Activated CD8-positive, alpha-beta memory T cell treated with anti-CD3 and anti-CD28 coated beads for 48 hours (primary cell): ENCODE measurements at regions not wholly inside any gene's neighbourhood (a gene's known extent, or its start where the extent isn't known, plus 50 kb on each side); places are given as distances from the start of the nearest gene placed in this dataset.

Experiments
- DNase-seq, 3 experiments: peaks; one replicate each; pipeline ENCODE4 v3.0.0-alpha.2; 2020; ENCODE audit warnings: low read depth in 2 of 3, low spot score in 2 of 3

DNA sequence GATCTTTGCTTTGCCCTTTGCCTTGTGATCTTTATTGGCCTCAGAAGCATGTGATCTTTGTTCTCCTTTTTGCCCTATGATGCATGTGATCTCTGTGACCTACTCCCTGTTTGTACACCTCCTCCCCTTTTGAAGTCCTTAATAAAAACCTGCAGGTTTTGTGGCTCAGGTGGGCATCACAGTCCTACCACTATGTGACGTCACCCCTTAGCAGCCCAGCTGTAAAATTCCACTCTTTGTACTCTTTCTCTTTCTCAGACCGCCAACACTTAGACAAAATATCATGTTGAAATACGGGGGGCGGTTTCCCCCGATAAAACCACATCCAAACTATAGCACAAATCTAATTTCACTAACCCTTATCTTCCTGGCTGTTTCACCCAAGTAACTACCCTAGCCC lies 76.7 kb upstream of the RAPGEF4 start:
- DNase-seq: no peak

DNA sequence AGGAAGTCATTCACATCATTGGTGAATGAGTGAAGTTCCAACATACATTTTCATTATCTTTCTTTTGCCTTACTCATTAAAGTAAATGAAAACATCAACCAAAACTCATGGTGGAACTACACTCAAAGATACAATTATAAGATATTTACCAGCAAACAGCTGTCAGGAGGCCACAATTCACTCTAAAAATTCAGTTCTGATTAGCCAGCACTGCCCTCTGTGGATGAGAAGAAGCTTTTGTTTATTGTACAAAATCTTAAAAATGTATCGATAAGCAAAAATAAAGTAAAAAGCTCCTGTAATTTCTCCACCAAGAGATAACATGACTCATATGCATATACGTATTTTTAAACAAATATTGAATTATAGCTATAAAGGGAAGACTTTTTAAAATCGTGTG lies 73.5 kb upstream of the RAPGEF4 start:
- no peak for DNase-seq

DNA sequence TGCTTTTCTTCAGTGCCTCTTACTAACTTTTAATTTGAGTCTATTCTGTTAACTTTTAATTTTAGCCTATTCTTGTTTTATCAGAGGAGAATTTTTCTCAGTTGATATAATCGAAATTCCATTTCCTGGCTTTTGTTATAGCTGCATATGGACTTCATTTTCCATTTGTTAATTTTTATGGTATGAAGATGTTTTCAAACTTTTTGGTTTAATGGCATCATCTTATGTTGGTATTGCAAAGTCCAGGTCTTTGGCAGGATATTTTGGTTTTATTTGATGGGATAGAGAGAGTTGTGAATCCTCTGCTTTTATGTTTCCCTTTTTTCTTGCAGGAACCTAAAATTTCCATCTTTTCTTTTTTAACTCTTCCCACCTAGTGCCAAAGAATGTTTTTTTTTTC lies 70.9 kb upstream of the RAPGEF4 start:
- no peak for DNase-seq

DNA sequence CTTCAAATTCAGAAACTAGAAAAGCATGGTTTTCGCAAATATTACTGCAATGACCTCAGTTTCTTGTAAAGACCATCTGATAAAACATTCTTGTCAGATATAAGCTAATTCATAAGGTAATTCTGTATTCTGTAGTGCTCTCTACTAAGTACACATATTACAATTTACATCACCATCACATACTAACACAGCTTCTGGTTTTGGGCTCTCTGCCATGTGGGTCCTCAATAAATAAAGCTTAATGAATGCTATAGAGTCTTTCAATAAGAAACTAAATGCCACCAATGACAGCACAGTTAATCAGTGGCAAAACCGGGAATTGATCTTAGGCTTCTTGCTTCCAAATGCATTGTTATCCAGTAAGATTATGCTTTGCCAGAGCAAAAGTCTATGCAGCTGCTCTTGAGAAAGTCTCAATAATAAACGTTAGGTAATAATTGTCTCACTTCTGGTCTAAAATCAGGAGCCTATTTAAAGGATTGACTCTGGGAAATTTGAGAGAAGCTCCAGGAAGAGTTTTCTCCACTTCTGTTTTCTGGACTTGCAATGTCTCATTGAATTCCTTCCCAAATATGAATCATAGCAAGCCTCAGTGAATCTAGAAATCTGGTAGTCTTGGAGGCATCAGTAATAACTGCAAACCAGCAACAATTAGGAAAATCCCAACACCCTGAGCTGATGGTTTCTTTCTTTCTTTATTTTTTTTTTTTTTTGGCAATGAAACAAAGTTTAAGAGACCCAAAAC lies 67.9 kb upstream of the RAPGEF4 start:
- DNase-seq: no peak

DNA sequence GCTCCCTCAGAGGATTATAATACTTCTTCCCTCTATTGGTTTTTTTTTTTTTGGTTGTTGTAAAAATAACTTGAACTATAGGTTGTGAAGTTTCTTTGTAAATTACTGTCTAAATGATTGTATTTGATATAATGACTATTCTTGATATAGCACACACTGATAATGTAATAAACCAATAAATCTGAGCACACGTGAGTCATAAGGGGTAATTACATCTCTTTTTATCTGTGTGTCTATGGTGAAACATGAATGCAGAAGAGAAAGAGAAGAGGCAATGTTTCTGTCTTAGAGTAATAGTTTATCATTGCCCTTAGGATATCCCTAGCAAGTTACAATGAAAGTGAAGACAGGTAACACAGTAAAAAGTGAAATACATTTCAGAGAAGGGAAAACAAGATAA lies 64.1 kb upstream of the RAPGEF4 start:
- DNase-seq: no peak

DNA sequence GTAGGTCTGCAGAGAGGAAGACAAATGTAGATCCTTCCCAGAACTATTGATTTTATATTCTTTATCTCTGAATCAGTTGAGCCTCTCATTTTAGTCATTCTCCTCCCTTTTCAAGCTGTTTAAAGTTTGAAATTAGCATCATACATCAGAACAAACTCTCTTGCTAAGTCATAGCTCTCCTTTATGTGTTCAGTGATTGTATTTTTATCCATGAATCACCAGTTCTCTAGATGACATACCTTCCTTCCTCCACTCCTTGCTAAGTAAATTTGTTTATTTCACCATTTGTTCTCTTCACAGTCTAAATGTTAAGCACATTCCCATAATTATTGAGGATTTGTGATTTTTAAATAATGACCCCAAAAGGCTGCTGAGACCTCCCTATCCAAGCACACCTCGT lies 63.5 kb upstream of the RAPGEF4 start:
- DNase-seq: no peak

DNA sequence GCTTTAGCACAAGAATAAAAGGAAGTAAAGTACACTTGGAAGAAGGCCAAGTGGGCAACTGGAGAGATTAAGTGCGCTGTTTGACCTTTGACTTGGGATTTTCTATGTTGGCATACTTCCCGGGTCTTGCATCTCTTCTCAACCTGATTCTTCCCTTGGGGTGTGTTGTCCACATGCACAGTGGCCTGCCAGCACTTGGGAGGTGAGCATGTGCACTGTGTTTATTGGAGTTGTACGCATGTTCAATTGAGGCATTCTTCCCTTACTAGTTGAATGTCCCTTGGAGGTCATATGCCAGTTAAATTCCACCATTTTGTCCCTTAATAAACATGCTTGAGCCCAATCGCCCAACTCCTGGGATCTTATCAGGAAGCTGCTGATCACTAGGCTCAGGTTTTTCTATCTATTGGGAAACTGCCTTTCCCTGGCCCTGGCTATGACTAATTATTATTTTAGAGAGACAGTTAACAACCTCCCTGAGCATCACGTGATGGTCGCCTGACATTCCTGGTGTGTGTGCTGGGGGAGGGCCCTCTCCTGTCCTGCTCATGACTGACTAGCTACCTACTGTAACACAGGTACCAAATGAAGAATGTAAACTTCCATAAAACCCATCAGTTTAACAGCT lies 62.5 kb upstream of the RAPGEF4 start:
- no peak for DNase-seq

DNA sequence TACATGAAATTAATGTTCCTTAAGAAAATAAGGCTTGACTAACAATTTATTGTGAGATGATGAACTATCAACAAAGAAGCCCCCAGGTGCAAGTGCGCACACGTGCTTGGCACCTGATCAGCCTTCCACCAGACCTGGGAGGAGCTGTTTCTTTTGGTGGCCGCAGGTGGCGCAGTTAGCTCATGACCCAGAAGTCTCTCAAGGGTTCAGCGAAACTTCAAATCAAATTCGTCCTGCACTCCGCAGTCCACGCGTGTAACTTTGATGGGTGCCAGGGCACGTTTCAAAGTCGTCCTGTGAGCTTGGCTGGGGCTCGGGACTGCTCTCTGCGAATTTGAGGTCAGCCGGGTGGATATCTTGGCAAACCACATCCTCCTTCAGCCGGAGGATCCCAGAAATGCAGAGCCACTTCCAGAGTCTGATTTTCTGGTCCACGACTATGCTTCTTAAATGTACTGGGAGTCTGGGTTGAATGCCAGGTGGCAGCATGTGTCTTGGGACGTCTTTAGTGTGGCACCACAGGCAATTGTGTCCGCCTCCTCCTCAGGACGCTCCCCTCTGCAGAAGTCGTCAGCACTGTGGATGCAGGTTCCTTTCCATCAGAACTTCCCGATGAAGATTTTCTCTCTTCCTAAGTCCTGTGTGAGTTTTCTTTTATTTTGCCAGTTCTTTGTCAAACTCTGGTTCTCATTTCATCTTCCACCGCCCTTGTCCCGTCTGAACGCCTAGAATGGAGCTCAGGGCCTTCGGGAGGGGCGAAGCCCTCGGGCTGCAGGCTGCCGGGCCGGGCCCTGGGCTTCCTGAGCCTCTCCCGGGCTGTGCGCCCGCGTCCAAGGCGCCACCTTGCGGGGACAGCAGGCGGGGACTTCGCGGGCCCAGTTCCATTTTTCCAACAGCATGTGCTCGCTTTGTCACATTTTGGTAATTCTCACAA lies 61.3 kb upstream of the RAPGEF4 start:
- DNase-seq: peak in 1 of 3 experiments; percentile 13

DNA sequence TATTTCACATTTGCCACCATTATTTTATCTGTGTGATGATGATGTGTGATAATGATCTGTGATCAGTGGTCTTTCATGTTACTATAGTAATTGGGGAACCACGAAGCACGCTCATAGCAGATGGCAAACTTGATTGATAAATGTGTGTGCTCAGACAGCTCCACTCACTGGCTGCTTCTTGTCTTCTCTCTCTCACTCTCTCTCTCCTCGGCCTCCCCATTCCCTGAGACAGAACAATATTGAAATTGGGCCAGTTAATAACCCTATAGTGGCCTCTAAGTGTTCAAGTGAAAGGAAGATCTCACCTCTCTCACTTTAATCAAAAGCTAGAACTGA lies 60.7 kb upstream of the RAPGEF4 start:
- no peak for DNase-seq

DNA sequence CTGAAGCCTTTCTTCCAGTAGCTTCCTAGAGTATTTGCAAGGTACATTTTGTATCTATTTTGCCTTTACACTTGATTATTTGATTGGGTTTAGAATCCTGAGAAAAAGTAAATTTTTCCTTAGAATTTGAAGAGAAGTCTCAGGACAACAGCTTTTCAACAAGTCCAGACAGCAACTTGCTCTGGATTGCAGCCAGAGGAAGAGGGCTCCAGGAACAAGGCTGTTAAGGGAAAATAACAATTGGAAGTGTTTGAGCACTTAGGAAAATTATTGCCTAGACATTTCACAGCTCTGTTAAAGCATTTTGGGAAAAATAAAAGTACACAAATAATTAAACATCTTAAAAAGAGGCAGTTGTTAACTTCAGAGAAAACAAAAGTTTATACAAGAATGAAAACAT lies 58.3 kb upstream of the RAPGEF4 start:
- no peak for DNase-seq

DNA sequence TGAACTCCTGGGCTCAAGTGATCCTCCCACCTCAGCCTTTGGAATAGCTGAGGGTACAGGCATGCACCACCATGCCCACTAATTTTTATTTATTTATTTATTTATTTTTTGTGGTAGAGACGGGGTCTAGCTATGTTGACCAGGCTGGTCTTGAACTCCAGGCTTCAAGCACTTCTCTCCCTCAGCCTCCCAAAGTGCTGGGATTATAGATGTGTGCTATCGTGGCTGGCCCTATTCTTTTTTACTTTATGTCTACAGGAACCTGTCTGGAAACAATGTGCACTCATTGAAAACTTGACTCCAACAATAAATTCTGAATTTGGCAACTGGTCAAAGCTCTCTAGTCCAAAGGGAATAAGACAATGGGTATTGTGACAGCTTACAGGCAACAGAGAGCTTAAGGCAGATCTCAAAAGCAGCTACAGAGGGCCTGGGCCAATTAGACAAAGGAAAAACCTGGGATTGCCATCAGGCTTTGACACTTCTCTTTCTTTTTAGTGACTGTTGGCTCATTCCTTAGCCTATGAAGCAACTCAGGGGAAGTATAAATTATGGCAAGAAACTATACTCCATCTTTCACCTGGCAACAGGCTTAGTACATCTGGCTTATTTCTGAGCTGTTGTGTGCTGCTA lies 55.1 kb upstream of the RAPGEF4 start:
- no peak for DNase-seq

DNA sequence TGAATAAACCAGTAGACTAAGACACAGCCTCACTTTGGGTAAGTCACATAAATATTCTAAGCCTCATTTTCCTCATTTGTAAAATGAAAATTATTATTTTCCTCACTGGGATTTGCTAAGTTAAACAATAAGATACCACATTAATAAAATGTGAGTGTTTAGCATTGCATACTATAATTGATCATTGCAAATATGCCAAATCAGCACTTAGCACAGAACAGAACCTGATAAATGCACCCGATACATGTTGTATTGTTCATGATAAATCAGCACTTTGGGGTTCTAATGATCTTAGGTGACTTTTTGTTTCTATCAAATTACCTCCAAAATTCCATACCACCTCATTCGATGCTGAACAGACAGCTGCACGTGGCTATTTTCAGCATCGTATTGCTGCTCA lies 50.2 kb upstream of the RAPGEF4 start:
- no peak for DNase-seq
